GM12865 (cell line): ENCODE measurements at regions not wholly inside any gene's neighbourhood (a gene's known extent, or its start where the extent isn't known, plus 50 kb on each side); places are given as distances from the start of the nearest gene placed in this dataset.

Source experiments
- DNase-seq: peaks from one replicate; pipeline ENCODE4 v3.0.0; 2010; ENCODE audit warnings: low read depth
- H3K4me3 ChIP-seq: 2 replicates; pipeline ENCODE4 v1.5.1; 2011; ENCODE audit warnings: mild to moderate bottlenecking, low read depth, low read length, control low read depth
- TF ChIP-seq, protein P1 (sequence below): IDR thresholded peaks from 2 replicates; pipeline ENCODE4 v1.5.1; 2011; ENCODE audit warnings: low read length, control low read depth, low read depth, inconsistent platforms; ENCODE audit not compliant: insufficient read depth; ENCODE audit errors: missing control alignments

GRCh38 chr12:77679686-77680085 lies 151.0 kb upstream of the NAV3 start:
- H3K4me3 ChIP-seq: no peak overlapping the region
- TF ChIP-seq, protein P1, sequence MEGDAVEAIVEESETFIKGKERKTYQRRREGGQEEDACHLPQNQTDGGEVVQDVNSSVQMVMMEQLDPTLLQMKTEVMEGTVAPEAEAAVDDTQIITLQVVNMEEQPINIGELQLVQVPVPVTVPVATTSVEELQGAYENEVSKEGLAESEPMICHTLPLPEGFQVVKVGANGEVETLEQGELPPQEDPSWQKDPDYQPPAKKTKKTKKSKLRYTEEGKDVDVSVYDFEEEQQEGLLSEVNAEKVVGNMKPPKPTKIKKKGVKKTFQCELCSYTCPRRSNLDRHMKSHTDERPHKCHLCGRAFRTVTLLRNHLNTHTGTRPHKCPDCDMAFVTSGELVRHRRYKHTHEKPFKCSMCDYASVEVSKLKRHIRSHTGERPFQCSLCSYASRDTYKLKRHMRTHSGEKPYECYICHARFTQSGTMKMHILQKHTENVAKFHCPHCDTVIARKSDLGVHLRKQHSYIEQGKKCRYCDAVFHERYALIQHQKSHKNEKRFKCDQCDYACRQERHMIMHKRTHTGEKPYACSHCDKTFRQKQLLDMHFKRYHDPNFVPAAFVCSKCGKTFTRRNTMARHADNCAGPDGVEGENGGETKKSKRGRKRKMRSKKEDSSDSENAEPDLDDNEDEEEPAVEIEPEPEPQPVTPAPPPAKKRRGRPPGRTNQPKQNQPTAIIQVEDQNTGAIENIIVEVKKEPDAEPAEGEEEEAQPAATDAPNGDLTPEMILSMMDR: no peak
- no peak for DNase-seq

- H3K4me3 ChIP-seq: no peak overlapping the region
- DNase-seq: no peak
- TF ChIP-seq, protein P1: no peak
Observed at GRCh38 chr12:77678621-77679020, 152.1 kb upstream of the NAV3 start.

DNA sequence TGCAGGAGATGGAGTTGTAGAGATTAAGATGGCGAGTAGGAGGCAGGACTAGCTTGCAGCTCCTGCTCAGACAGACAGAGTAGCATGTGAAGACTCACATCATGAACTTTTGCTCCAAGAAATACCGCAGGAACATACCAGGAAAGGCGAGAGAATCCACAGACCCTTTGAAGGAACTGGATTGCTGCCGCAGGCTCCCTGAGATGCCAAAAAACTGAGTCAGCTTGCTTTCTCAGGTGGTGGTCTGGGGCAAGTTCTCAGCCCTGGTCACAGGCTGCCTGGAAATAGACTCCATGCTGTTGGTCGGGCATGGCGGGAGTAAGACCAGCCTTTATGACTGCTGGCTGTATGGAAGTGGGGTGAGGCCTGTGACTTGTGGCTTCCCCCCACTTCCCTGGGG lies 163.6 kb upstream of the NAV3 start:
- no peak overlapping the region for H3K4me3 ChIP-seq
- TF ChIP-seq, protein P1: no peak
- DNase-seq: no peak

DNA sequence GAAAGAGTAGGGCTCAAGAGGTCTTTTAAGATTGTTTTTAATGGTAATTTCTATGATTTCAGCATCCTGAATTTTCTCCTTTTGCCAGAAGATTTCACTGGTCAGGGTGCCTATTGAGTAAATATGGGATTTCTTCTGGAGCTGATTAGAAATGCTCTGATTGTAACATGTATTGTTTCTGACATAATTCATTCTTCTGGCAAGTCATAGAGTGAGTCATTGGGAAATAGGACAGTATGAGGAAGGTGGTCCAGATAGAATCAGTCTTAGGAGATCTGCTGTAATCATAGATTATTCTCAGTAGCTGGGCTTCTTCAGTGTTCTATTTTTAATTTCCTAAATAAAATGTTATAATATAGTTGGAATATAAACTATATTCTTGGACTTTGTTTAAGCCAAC lies 182.0 kb upstream of the NAV3 start:
- DNase-seq: no peak
- H3K4me3 ChIP-seq: no peak overlapping the region
- TF ChIP-seq, protein P1: no peak

- peak; percentile 9 for DNase-seq
- TF ChIP-seq, protein P1: no peak
- H3K4me3 ChIP-seq: no peak overlapping the region
Observed at GRCh38 chr12:77645966-77646598, 184.6 kb upstream of the NAV3 start.

DNA sequence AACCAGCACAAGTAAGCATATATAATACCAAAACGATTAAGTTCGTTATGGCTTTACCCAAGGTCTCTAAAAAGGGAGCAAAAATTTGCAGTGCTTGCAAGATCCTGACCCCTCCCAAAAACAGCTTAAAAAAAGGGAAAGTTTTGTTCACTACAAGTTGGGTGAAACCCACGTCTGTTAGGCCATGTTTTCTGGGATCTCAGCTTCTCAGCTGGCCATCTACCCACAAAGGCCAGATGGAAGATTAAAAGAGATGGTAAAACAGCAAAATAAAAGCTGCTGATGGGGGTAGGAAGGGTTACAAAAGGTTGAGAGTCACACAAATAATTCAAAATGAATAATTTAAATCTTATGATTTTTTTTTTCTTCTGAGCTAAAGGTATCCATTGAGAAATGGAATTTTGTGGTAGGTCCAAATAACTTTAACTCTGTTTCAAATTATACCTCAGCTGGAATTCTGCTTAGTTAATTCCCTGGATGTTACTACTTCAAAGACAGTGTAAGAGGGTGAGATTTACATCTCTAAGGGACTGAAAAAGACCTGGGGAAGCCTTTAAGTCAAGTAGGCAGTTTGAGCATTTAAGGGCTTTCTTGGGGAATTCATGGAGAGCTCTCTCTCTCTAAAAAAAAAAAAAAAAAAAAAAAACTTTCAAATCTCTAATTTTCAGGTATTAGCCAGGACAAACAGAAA lies 185.6 kb upstream of the NAV3 start:
- DNase-seq: no peak
- TF ChIP-seq, protein P1: no peak
- no peak overlapping the region for H3K4me3 ChIP-seq
